ENCODE measurements at regions not wholly inside any gene's neighbourhood (a gene's known extent, or its start where the extent isn't known, plus 50 kb on each side); places are given as distances from the start of the nearest gene placed in this dataset.
"Not testable (repeated sequence)": the region's sequence is repeated elsewhere in the genome, so short reads cannot be mapped to it uniquely, and the experiment has no call there.

GRCh38 chr14:82805892-82806825, 1272.5 kb upstream of the SEL1L start:
- WGBS, 2 donors = 67 to 81% methylated on average over 7 of the region's 7 CpGs
- DNase-seq (ENCODE audit: low spot score in 2 of 2) = no peak
- no peak overlapping the region for H3K4me3 ChIP-seq (ENCODE audit: low read depth, poor library complexity, severe bottlenecking)
- no peak for TF ChIP-seq CTCF (IDR thresholded peaks at IDR 0.05)
- TF ChIP-seq POLR2A (IDR thresholded peaks at IDR 0.05) = no peak
- intact Hi-C loops (cut with DNase I; ENCODE audit: low total_unique reads) = no loop called here

- intact Hi-C loops (cut with DNase I; ENCODE audit: low total_unique reads) = no loop called here
- DNase-seq (ENCODE audit: low spot score in 2 of 2) = no peak
- WGBS, 2 donors = 83 to 88% methylated on average over 2 of the region's 2 CpGs
- no peak overlapping the region for H3K4me3 ChIP-seq (ENCODE audit: low read depth, poor library complexity, severe bottlenecking)
- TF ChIP-seq CTCF (IDR thresholded peaks at IDR 0.05) = no peak
- TF ChIP-seq POLR2A (IDR thresholded peaks at IDR 0.05) = no peak
Measured at GRCh38 chr14:82811246-82811645, 1277.6 kb upstream of the SEL1L start.

GRCh38 chr14:82814339-82814738, 1280.7 kb upstream of the SEL1L start:
- intact Hi-C loops (cut with DNase I; ENCODE audit: low total_unique reads); DNase-seq (ENCODE audit: low spot score in 2 of 2); H3K4me3 ChIP-seq (ENCODE audit: low read depth, poor library complexity, severe bottlenecking): not testable (repeated sequence)
- WGBS, 2 donors = 93 to 97% methylated on average over 6 to 18 of the region's 28 CpGs

GRCh38 chr14:82830596-82830995, 1296.9 kb upstream of the SEL1L start:
- no peak for DNase-seq (ENCODE audit: low spot score in 2 of 2)
- 88 to 89% methylated on average over 4 of the region's 4 CpGs for WGBS, 2 donors
- intact Hi-C loops (cut with DNase I; ENCODE audit: low total_unique reads) = no loop called here
- H3K4me3 ChIP-seq (ENCODE audit: low read depth, poor library complexity, severe bottlenecking) = no peak overlapping the region
- no peak for TF ChIP-seq CTCF (IDR thresholded peaks at IDR 0.05)
- no peak for TF ChIP-seq POLR2A (IDR thresholded peaks at IDR 0.05)

- TF ChIP-seq CTCF (IDR thresholded peaks at IDR 0.05) (no peak), POLR2A (IDR thresholded peaks at IDR 0.05) (no peak)
- no peak overlapping the region for H3K4me3 ChIP-seq (ENCODE audit: low read depth, poor library complexity, severe bottlenecking)
- no peak for DNase-seq (ENCODE audit: low spot score in 2 of 2)
- intact Hi-C loops (cut with DNase I; ENCODE audit: low total_unique reads) = no loop called here
- 92 to 94% methylated on average over 5 of the region's 5 CpGs for WGBS, 2 donors
Measured at GRCh38 chr14:82836256-82836950, 1302.8 kb upstream of the SEL1L start.

GRCh38 chr14:82837611-82838140, 1304.0 kb upstream of the SEL1L start:
- 56 to 63% methylated on average over 3 of the region's 3 CpGs for WGBS, 2 donors
- H3K4me3 ChIP-seq (ENCODE audit: low read depth, poor library complexity, severe bottlenecking) = no peak overlapping the region
- no peak for DNase-seq (ENCODE audit: low spot score in 2 of 2)
- TF ChIP-seq POLR2A (IDR thresholded peaks at IDR 0.05) (no peak), CTCF (IDR thresholded peaks at IDR 0.05) (no peak)
- intact Hi-C loops (cut with DNase I; ENCODE audit: low total_unique reads) = no loop called here
